ENCODE measurements at regions not wholly inside any gene's neighbourhood (a gene's known extent, or its start where the extent isn't known, plus 50 kb on each side); places are given as distances from the start of the nearest gene placed in this dataset.
"Not testable (repeated sequence)": the region's sequence is repeated elsewhere in the genome, so short reads cannot be mapped to it uniquely, and the experiment has no call there.

- H3K4me1 ChIP-seq (ENCODE audit: insufficient read depth, low read length) = no peaks in the 10 kb centered on the region
- WGBS = no CpG with 5 or more reads among the region's 2 CpGs
Observed at GRCh38 chr11:13152736-13153541, 124.7 kb upstream of the BMAL1 start.

GRCh38 chr11:13154374-13154773 lies 123.2 kb upstream of the BMAL1 start:
- H3K36me3 ChIP-seq (ENCODE audit: insufficient read depth, low read length); H3K9ac ChIP-seq (ENCODE audit: low read depth, low read length); H3K27me3 ChIP-seq (ENCODE audit: insufficient read depth, low read length); H3K9me3 ChIP-seq (ENCODE audit: insufficient read depth, low read depth, low read length); H3K27ac ChIP-seq (ENCODE audit: low read depth, low read length); H3K4me3 ChIP-seq (ENCODE audit: low read length); H3K4me1 ChIP-seq (ENCODE audit: insufficient read depth, low read length): not testable (repeated sequence)
- 70% methylated on average over 1 of the region's 1 CpG for WGBS

More at GRCh38 chr11:13152736-13153541, 124.7 kb upstream of the BMAL1 start:
- no peaks in the 10 kb centered on the region for H3K9me3 ChIP-seq (ENCODE audit: insufficient read depth, low read depth, low read length)
- H3K27ac ChIP-seq (ENCODE audit: low read depth, low read length) = no peak overlapping the region
- no peak overlapping the region for H3K9ac ChIP-seq (ENCODE audit: low read depth, low read length)
- no peaks in the 10 kb centered on the region for H3K36me3 ChIP-seq (ENCODE audit: insufficient read depth, low read length)
- no peaks in the 10 kb centered on the region for H3K27me3 ChIP-seq (ENCODE audit: insufficient read depth, low read length)
- no peak overlapping the region for H3K4me3 ChIP-seq (ENCODE audit: low read length)

GRCh38 chr11:13160346-13160745 lies 117.2 kb upstream of the BMAL1 start:
- Histone ChIP-seq H3K4me3 (ENCODE audit: low read length) (no peak overlapping the region), H3K36me3 (ENCODE audit: insufficient read depth, low read length) (no peaks in the 10 kb centered on the region), H3K9me3 (ENCODE audit: insufficient read depth, low read depth, low read length) (no peaks in the 10 kb centered on the region), H3K9ac (ENCODE audit: low read depth, low read length) (no peak overlapping the region), H3K4me1 (ENCODE audit: insufficient read depth, low read length) (0 out of 2 replicates have a peak, but pooled peaks cover 2% of the 10 kb centered on the region), H3K27ac (ENCODE audit: low read depth, low read length) (no peak overlapping the region), H3K27me3 (ENCODE audit: insufficient read depth, low read length) (no peaks in the 10 kb centered on the region)
- WGBS = 72% methylated on average over 7 of the region's 7 CpGs

- no peak overlapping the region for H3K27ac ChIP-seq (ENCODE audit: low read depth, low read length)
- no peaks in the 10 kb centered on the region for H3K9me3 ChIP-seq (ENCODE audit: insufficient read depth, low read depth, low read length)
- no peaks in the 10 kb centered on the region for H3K36me3 ChIP-seq (ENCODE audit: insufficient read depth, low read length)
- no peak overlapping the region for H3K9ac ChIP-seq (ENCODE audit: low read depth, low read length)
- H3K27me3 ChIP-seq (ENCODE audit: insufficient read depth, low read length) = no peaks in the 10 kb centered on the region
- H3K4me3 ChIP-seq (ENCODE audit: low read length) = no peak overlapping the region
- 65% methylated on average over 4 of the region's 4 CpGs for WGBS
- H3K4me1 ChIP-seq (ENCODE audit: insufficient read depth, low read length) = 0 out of 2 replicates have a peak, but pooled peaks cover 2% of the 10 kb centered on the region
Observed at GRCh38 chr11:13160806-13161205, 116.8 kb upstream of the BMAL1 start.

- Histone ChIP-seq H3K9me3 (ENCODE audit: insufficient read depth, low read depth, low read length) (no peaks in the 10 kb centered on the region), H3K27ac (ENCODE audit: low read depth, low read length) (no peak overlapping the region), H3K4me1 (ENCODE audit: insufficient read depth, low read length) (0 out of 2 replicates have a peak, but pooled peaks cover 2% of the 10 kb centered on the region), H3K4me3 (ENCODE audit: low read length) (no peak overlapping the region), H3K36me3 (ENCODE audit: insufficient read depth, low read length) (no peaks in the 10 kb centered on the region), H3K9ac (ENCODE audit: low read depth, low read length) (no peak overlapping the region), H3K27me3 (ENCODE audit: insufficient read depth, low read length) (no peaks in the 10 kb centered on the region)
- 84% methylated on average over 2 of the region's 2 CpGs for WGBS
Observed at GRCh38 chr11:13163158-13163557, 114.4 kb upstream of the BMAL1 start.

GRCh38 chr11:13166036-13166435 lies 111.6 kb upstream of the BMAL1 start:
- H3K4me3 ChIP-seq (ENCODE audit: low read length) = no peak overlapping the region
- no peaks in the 10 kb centered on the region for H3K36me3 ChIP-seq (ENCODE audit: insufficient read depth, low read length)
- no peaks in the 10 kb centered on the region for H3K27me3 ChIP-seq (ENCODE audit: insufficient read depth, low read length)
- H3K9me3 ChIP-seq (ENCODE audit: insufficient read depth, low read depth, low read length) = no peaks in the 10 kb centered on the region
- no peak overlapping the region for H3K27ac ChIP-seq (ENCODE audit: low read depth, low read length)
- no peaks in the 10 kb centered on the region for H3K4me1 ChIP-seq (ENCODE audit: insufficient read depth, low read length)
- WGBS = 92% methylated on average over 1 of the region's 1 CpG
- H3K9ac ChIP-seq (ENCODE audit: low read depth, low read length) = no peak overlapping the region

- no peaks in the 10 kb centered on the region for H3K36me3 ChIP-seq (ENCODE audit: insufficient read depth, low read length)
- no peak overlapping the region for H3K4me3 ChIP-seq (ENCODE audit: low read length)
- no peaks in the 10 kb centered on the region for H3K9me3 ChIP-seq (ENCODE audit: insufficient read depth, low read depth, low read length)
- no peaks in the 10 kb centered on the region for H3K4me1 ChIP-seq (ENCODE audit: insufficient read depth, low read length)
- H3K27ac ChIP-seq (ENCODE audit: low read depth, low read length) = no peak overlapping the region
- H3K9ac ChIP-seq (ENCODE audit: low read depth, low read length) = no peak overlapping the region
- WGBS = 96% methylated on average over 4 of the region's 4 CpGs
- H3K27me3 ChIP-seq (ENCODE audit: insufficient read depth, low read length) = no peaks in the 10 kb centered on the region
Observed at GRCh38 chr11:13168271-13168670, 109.3 kb upstream of the BMAL1 start.

- Histone ChIP-seq H3K9me3 (ENCODE audit: insufficient read depth, low read depth, low read length) (no peaks in the 10 kb centered on the region), H3K27ac (ENCODE audit: low read depth, low read length) (no peak overlapping the region), H3K4me3 (ENCODE audit: low read length) (no peak overlapping the region), H3K4me1 (ENCODE audit: insufficient read depth, low read length) (no peaks in the 10 kb centered on the region), H3K36me3 (ENCODE audit: insufficient read depth, low read length) (no peaks in the 10 kb centered on the region), H3K9ac (ENCODE audit: low read depth, low read length) (no peak overlapping the region), H3K27me3 (ENCODE audit: insufficient read depth, low read length) (no peaks in the 10 kb centered on the region)
- 90% methylated on average over 2 of the region's 2 CpGs for WGBS
Observed at GRCh38 chr11:13169709-13170108, 107.9 kb upstream of the BMAL1 start.

GRCh38 chr11:13174090-13174489 lies 103.5 kb upstream of the BMAL1 start:
- H3K36me3 ChIP-seq (ENCODE audit: insufficient read depth, low read length) = no peaks in the 10 kb centered on the region
- no peak overlapping the region for H3K4me3 ChIP-seq (ENCODE audit: low read length)
- 95% methylated on average over 4 of the region's 6 CpGs for WGBS
- no peaks in the 10 kb centered on the region for H3K4me1 ChIP-seq (ENCODE audit: insufficient read depth, low read length)
- H3K9me3 ChIP-seq (ENCODE audit: insufficient read depth, low read depth, low read length) = no peaks in the 10 kb centered on the region
- H3K27me3 ChIP-seq (ENCODE audit: insufficient read depth, low read length) = no peaks in the 10 kb centered on the region
- H3K9ac ChIP-seq (ENCODE audit: low read depth, low read length) = no peak overlapping the region
- no peak overlapping the region for H3K27ac ChIP-seq (ENCODE audit: low read depth, low read length)

GRCh38 chr11:13183094-13183825 lies 94.3 kb upstream of the BMAL1 start:
- Histone ChIP-seq H3K27me3 (ENCODE audit: insufficient read depth, low read length) (no peaks in the 10 kb centered on the region), H3K9ac (ENCODE audit: low read depth, low read length) (no peak overlapping the region), H3K4me1 (ENCODE audit: insufficient read depth, low read length) (no peaks in the 10 kb centered on the region), H3K4me3 (ENCODE audit: low read length) (no peak overlapping the region), H3K36me3 (ENCODE audit: insufficient read depth, low read length) (no peaks in the 10 kb centered on the region), H3K9me3 (ENCODE audit: insufficient read depth, low read depth, low read length) (peaks cover 16% of the 10 kb centered on the region), H3K27ac (ENCODE audit: low read depth, low read length) (no peak overlapping the region)
- WGBS = 47% methylated on average over 5 of the region's 6 CpGs

GRCh38 chr11:13183826-13184196 lies 93.8 kb upstream of the BMAL1 start:
- no peak overlapping the region for H3K9ac ChIP-seq (ENCODE audit: low read depth, low read length)
- no peak overlapping the region for H3K4me3 ChIP-seq (ENCODE audit: low read length)
- no peaks in the 10 kb centered on the region for H3K36me3 ChIP-seq (ENCODE audit: insufficient read depth, low read length)
- H3K4me1 ChIP-seq (ENCODE audit: insufficient read depth, low read length) = no peaks in the 10 kb centered on the region
- H3K27me3 ChIP-seq (ENCODE audit: insufficient read depth, low read length) = no peaks in the 10 kb centered on the region
- no peak overlapping the region for H3K27ac ChIP-seq (ENCODE audit: low read depth, low read length)
- H3K9me3 ChIP-seq (ENCODE audit: insufficient read depth, low read depth, low read length) = peaks cover 22% of the 10 kb centered on the region
- 86% methylated on average over 1 of the region's 1 CpG for WGBS

All from HUES64 (cell line).